Ovary (tissue), 3 donors: ENCODE measurements at regions not wholly inside any gene's neighbourhood (a gene's known extent, or its start where the extent isn't known, plus 50 kb on each side); places are given as distances from the start of the nearest gene placed in this dataset.

ENCODE experiments used
- CTCF ChIP-seq, 3 donors: fragments of 450-650 bp in 2 of 3; fragments of 200-600 bp in 1 of 3; IDR thresholded peaks; one replicate each; pipeline versions ENCODE4 v1.5.1 to v1.8.0; 2016 to 2022; ENCODE audit warnings: antibody characterized with exemption in 3 of 3, mild to moderate bottlenecking in 1 of 3
- EP300 ChIP-seq: sonication (generic); formaldehyde crosslinking; IDR thresholded peaks from one replicate; pipeline ENCODE4 v1.6.1; 2017; ENCODE audit warnings: antibody characterized with exemption
- POLR2A ChIP-seq: fragments of 450-650 bp; IDR thresholded peaks from one replicate; pipeline ENCODE4 v1.6.1; 2017; ENCODE audit warnings: antibody characterized with exemption, mild to moderate bottlenecking, moderate library complexity
- donor health status: DM: no; HTN: no; CAD: no.

- TF ChIP-seq CTCF (IDR thresholded peaks at IDR 0.05) (no peak), EP300 (no peak), POLR2A (no peak)
These were observed 118.8 kb downstream of the ZNF467 start for GRCh38 chr7:149654588-149654987.
